KMS-11 (cell line): ENCODE measurements at regions not wholly inside any gene's neighbourhood (a gene's known extent, or its start where the extent isn't known, plus 50 kb on each side); places are given as distances from the start of the nearest gene placed in this dataset.

Source experiments
- H2AFZ ChIP-seq: fragments of 200-600 bp; sonication (generic); 2 replicates; pipeline ENCODE4 v1.6.1; 2016; ENCODE audit warnings: antibody characterized with exemption, mixed run types, low read depth
- H3K27ac ChIP-seq: fragments of 200-600 bp; sonication (generic); 2 replicates; pipeline ENCODE4 v1.6.1; 2016; ENCODE audit warnings: mild to moderate bottlenecking, mixed run types
- H3K27me3 ChIP-seq: fragments of 200-600 bp; sonication (generic); 2 replicates; pipeline ENCODE4 v1.6.1; 2017; ENCODE audit warnings: mild to moderate bottlenecking, low read depth, mixed run types, moderate library complexity; ENCODE audit not compliant: insufficient read depth
- H3K36me3 ChIP-seq: fragments of 200-600 bp; sonication (generic); 2 replicates; pipeline ENCODE4 v1.6.1; 2017; ENCODE audit warnings: mild to moderate bottlenecking, mixed run types; ENCODE audit not compliant: insufficient read depth
- H3K4me1 ChIP-seq: fragments of 200-600 bp; sonication (generic); 2 replicates; pipeline ENCODE4 v1.6.1; 2016; ENCODE audit warnings: mild to moderate bottlenecking, low read depth, mixed run types; ENCODE audit not compliant: poor library complexity, severe bottlenecking
- H3K4me2 ChIP-seq: fragments of 200-600 bp; sonication (generic); 2 replicates; pipeline ENCODE4 v1.7.0; 2016; ENCODE audit warnings: mild to moderate bottlenecking, mixed run types
- H3K4me3 ChIP-seq: fragments of 200-600 bp; sonication (generic); IDR thresholded peaks from 2 replicates; pipeline ENCODE4 v1.6.1; 2017; ENCODE audit warnings: low read depth, low read length, mixed read lengths; ENCODE audit not compliant: insufficient read depth
- H3K79me2 ChIP-seq: fragments of 200-600 bp; sonication (generic); 2 replicates; pipeline ENCODE4 v1.6.1; 2016; ENCODE audit warnings: low read depth, mixed run types; ENCODE audit not compliant: insufficient read depth
- H3K9ac ChIP-seq: fragments of 200-600 bp; sonication (generic); 2 replicates; pipeline ENCODE4 v1.6.1; 2016; ENCODE audit warnings: mild to moderate bottlenecking, mixed run types
- H4K20me1 ChIP-seq: fragments of 200-600 bp; sonication (generic); 2 replicates; pipeline ENCODE4 v1.6.1; 2016; ENCODE audit warnings: mild to moderate bottlenecking, mixed run types; ENCODE audit not compliant: insufficient read depth
- CTCF ChIP-seq: fragments of 200-600 bp; sonication (generic); conservative IDR thresholded peaks from 2 replicates; pipeline ENCODE4 v1.6.1; 2017; ENCODE audit warnings: low read depth, mild to moderate bottlenecking, antibody characterized with exemption, low read length, moderate library complexity, mixed read lengths

GRCh38 chr11:127338380-127339259, 338.1 kb upstream of the KIRREL3 start:
- H2AFZ ChIP-seq = no peak overlapping the region
- H3K4me1 ChIP-seq = no peaks in the 10 kb centered on the region
- no peak overlapping the region for H3K9ac ChIP-seq
- H3K36me3 ChIP-seq = no peaks in the 10 kb centered on the region
- no peak overlapping the region for H3K4me2 ChIP-seq
- H3K27me3 ChIP-seq = no peaks in the 10 kb centered on the region
- no peak overlapping the region for H3K27ac ChIP-seq
- H3K4me3 ChIP-seq = no peak overlapping the region
- H4K20me1 ChIP-seq = no peaks in the 10 kb centered on the region
- TF ChIP-seq CTCF = no peak
- no peaks in the 10 kb centered on the region for H3K79me2 ChIP-seq

DNA sequence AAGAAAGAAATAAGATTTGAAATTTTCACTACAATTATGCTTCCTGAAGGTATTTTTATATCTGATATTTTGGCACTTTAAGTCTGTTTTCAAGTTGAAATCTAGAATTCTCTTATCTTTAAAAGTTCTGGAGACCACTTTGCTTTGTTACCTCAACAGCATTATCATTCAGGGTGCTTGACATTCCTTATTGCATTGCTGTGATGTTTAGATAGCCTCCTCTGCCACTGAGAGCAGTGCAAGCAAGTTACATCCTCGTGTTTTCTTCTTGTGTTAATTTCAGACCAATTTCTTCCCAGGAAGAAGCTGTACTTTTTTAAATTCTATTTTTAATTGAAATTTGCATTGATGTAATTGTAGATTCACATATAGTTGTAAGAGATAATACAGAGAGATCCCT, 333.9 kb upstream of the KIRREL3 start:
- no peaks in the 10 kb centered on the region for H3K27me3 ChIP-seq
- H2AFZ ChIP-seq = no peak overlapping the region
- TF ChIP-seq CTCF = no peak
- no peaks in the 10 kb centered on the region for H3K79me2 ChIP-seq
- no peak overlapping the region for H3K4me3 ChIP-seq
- H3K4me1 ChIP-seq = no peaks in the 10 kb centered on the region
- no peaks in the 10 kb centered on the region for H3K36me3 ChIP-seq
- no peak overlapping the region for H3K27ac ChIP-seq
- no peak overlapping the region for H3K4me2 ChIP-seq
- no peaks in the 10 kb centered on the region for H4K20me1 ChIP-seq
- no peak overlapping the region for H3K9ac ChIP-seq

GRCh38 chr11:127332896-127333295, 332.3 kb upstream of the KIRREL3 start:
- Histone ChIP-seq H3K27me3 (no peaks in the 10 kb centered on the region), H3K79me2 (no peaks in the 10 kb centered on the region), H3K36me3 (no peaks in the 10 kb centered on the region), H3K9ac (no peak overlapping the region), H3K4me2 (no peak overlapping the region), H3K4me1 (no peaks in the 10 kb centered on the region), H4K20me1 (no peaks in the 10 kb centered on the region), H3K27ac (no peak overlapping the region), H3K4me3 (no peak overlapping the region), H2AFZ (no peak overlapping the region)
- no peak for TF ChIP-seq CTCF

- no peak overlapping the region for H2AFZ ChIP-seq
- no peaks in the 10 kb centered on the region for H3K79me2 ChIP-seq
- H3K27me3 ChIP-seq = no peaks in the 10 kb centered on the region
- no peaks in the 10 kb centered on the region for H4K20me1 ChIP-seq
- H3K4me1 ChIP-seq = no peaks in the 10 kb centered on the region
- no peaks in the 10 kb centered on the region for H3K36me3 ChIP-seq
- H3K4me3 ChIP-seq = no peak overlapping the region
- no peak overlapping the region for H3K9ac ChIP-seq
- H3K4me2 ChIP-seq = no peak overlapping the region
- TF ChIP-seq CTCF = no peak
- H3K27ac ChIP-seq = no peak overlapping the region
These were observed 329.5 kb upstream of the KIRREL3 start for GRCh38 chr11:127330044-127330443.
